GM18499 (cell line): ENCODE measurements at regions not wholly inside any gene's neighbourhood (a gene's known extent, or its start where the extent isn't known, plus 50 kb on each side); places are given as distances from the start of the nearest gene placed in this dataset.
"Not testable (repeated sequence)": the region's sequence is repeated elsewhere in the genome, so short reads cannot be mapped to it uniquely, and the experiment has no call there.

ENCODE experiments used
- ATAC-seq: cut with Tn5 transposase; IDR thresholded peaks from one replicate; pipeline ENCODE4 v1.9.1; 2021; ENCODE audit warnings: moderate number of reproducible peaks; ENCODE audit not compliant: insufficient read depth, unreplicated experiment

GRCh38 chr21:28127175-28127785, 865.4 kb downstream of the LTN1 start:
- ATAC-seq = no peak

DNA sequence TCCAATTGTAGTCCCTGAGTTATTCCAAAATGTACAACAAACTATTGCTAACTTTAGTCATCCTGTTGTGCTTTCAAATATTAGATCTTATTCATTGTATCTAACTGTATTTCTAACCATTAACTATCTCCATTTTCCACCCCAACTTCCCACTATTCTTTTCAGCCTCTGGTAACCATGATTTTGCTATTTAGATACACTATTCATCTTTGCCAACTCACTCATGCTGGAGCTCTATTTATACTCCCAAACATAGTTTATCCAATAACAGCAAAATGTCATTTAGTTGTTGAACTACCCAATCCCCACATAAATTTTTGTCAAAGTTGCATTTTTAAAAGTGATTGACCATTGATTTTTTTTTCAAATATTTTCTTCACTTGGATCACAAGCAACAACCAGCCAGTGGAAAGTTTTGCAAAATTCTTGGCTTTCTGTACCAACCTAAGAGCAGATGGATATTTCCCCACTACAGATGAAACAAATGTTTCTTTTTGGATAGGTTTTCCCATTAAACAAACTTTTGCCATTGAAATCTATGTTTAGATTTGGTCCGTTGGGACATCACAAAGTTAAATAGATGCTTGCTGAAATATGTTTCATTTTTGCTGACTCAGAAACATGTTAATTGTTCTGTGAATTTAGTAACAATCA, 866.0 kb downstream of the LTN1 start:
- no peak for ATAC-seq

DNA sequence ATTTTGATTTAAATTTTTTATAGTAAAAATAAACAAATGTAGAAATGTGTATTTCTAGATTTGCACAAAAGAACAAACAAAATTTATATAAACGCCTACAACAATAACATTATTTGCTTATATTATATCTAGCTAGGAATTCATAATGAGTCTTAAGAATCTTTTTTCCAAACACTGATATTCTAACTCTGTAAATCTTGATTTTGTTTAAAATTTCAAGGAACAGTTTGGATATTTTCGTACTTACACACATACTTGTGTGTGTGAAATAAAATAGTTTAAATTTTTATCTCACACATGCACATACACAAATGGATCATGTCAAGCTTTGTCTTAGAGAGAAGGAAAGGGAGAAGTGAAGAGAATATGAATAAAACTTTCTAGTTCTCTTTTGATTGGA, 868.1 kb downstream of the LTN1 start:
- ATAC-seq = no peak

DNA sequence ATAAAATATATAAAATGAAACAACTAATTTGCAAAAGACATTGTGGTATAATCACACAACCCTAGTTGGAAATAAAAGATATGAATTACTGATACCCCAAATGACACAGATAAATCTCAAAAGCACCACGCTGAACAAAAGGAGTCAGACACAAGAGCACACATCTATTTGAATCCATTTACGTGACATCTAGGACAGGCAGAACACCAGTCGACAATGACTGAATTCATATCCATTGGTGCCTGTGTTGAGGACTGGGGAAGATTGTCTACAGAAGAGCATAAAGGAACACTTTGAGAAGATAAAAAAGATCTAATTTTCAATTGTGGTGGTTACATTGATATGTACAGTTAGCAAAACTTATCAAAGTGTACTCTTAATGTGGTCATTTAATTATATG, 874.1 kb downstream of the LTN1 start:
- no peak for ATAC-seq

DNA sequence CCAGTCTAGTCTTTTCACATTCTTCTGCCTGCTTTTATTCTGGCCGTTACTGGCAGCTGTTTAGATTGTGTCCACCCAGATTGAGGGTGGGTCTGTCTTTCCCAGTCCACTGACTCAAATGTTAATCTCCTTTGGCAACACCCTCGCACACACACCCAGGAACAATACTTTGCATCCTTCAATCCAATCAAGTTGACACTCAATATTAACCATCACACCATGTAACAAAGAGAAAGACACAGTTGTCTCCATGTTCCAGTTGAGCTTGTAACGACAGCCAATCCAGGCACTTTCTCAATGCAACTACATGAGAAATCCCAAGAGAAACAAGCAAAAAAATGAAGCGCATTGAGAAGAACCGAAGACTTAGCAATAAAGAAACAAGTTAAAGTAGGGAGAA, 877.7 kb downstream of the LTN1 start:
- ATAC-seq = not testable (repeated sequence)

- ATAC-seq = no peak
These were observed 879.0 kb downstream of the LTN1 start for GRCh38 chr21:28113718-28114117.

- ATAC-seq = no peak
These were observed 880.2 kb downstream of the LTN1 start for GRCh38 chr21:28112511-28112910.

- ATAC-seq = no peak
These were observed 881.5 kb downstream of the LTN1 start for GRCh38 chr21:28111151-28111619.

- no peak for ATAC-seq
These were observed 882.0 kb downstream of the LTN1 start for GRCh38 chr21:28110716-28111115.

- no peak for ATAC-seq
These were observed 882.6 kb downstream of the LTN1 start for GRCh38 chr21:28110074-28110473.

DNA sequence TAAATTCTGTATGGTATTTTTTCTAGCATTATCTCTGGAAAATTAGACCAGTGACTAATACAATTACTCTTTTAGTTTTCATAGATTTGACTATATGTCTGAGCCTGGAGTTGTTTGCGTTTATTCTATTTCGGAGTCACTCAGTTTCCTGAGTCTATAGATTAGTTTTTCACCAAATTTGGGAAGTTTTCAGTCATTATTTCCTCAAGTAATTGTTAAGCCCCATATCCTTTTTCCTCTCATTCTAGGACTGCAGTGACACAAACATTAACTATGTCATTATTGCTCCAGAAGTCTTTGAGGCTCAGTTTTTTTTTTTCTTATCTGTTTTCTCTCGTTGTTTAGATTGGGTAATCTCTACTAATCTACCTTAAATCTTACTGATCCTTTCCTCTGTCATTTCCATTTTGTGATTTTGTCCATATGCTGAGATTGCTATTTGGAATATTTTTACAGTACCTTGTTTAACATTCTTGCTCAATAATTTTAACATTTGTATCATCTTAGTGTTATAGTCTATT, 886.2 kb downstream of the LTN1 start:
- no peak for ATAC-seq

DNA sequence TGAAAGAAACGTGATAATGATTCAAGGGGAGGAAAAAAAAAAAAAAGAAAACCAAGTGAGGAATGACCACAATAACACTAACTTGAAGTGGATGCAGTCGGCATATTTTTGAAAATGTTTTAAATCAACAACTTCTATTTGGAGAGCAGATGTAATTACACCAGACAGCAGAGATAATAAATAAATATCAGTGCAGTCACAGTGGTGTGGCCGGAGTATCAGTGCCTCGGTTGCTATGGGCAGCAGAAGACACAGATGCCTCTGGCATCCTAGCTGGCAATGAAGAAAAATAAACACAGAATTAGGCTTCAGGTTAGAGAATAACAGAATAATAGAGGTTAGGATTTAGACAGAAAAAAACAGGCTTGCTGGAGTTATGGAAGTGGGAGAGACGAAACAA, 888.3 kb downstream of the LTN1 start:
- ATAC-seq = no peak

- ATAC-seq = no peak
These were observed 892.3 kb downstream of the LTN1 start for GRCh38 chr21:28100366-28100765.

DNA sequence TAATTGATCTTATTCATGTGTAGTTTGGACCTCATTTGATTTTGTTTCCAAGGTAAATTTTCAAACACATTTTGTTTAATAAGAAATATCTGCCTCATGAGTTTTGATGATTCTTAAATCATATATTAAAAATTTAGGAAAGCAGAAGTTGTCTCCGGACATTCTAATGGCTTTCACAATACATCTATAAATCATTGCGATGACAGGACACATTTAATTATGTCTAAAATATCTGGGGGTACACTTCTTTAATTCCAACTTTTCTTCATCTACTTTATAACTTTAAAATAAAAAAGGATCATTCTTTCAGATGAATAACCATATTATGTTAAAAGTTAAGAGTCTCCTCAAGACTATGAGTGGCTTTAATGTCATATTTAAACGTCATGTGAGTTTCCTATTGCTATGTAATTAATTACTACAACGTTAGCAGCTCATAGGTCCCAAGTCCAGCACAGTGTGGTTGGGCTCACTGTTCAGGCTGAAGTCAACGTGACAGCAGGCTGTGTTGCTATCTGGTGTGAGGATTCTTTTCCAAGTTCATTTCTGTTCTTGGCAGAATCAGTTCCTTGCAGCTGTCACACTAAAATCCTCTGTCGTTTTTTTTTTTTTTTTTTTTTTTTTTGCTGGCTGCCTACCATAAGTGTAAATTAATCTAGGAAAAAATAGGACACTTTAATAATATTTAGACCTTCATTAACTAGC, 893.5 kb downstream of the LTN1 start:
- no peak for ATAC-seq

- no peak for ATAC-seq
These were observed 901.2 kb downstream of the LTN1 start for GRCh38 chr21:28091466-28091865.

- ATAC-seq = no peak
These were observed 902.1 kb downstream of the LTN1 start for GRCh38 chr21:28090546-28090945.

DNA sequence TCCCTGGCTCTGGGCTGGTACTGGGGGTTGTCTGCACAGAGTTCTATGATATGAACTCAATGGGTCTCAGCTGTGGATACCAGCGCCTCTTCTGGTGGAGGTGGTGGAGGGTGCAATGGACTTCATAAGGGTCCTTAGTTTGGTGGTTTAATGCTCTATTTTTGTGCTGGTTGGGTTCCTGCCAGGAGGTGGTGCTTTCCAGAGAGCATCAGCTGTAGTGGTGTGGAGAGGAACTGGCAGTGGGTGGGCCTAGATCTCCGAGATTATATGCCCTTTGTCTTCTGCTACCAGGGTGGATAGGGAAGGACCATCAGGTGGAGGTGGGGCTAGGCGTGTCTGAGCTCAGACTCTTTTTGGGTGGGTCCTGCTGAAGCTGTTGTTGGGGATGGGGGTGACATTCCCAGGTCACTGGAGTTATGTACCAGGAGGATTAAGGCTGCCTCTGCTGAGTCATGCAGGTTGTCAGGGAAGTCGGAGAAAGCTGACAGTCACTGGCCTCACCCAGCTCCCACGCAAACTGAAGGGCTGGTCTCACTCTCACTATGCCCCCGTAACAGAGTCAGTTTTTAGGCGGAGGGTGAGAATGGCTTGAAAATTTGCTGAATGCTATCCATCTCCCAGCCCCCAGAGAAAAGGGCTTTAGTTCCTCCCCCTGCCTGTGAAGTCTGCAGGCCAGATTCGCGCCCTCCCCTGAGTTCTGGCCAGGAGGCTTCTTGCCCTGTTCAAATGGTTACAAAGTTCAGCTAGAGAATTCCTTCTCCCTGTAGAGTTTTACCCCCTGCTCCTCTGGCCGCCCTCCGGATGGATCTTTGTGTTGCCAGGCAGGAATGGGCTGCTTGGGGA, 902.9 kb downstream of the LTN1 start:
- no peak for ATAC-seq

- no peak for ATAC-seq
These were observed 905.7 kb downstream of the LTN1 start for GRCh38 chr21:28086861-28087581.

- ATAC-seq = no peak
These were observed 907.7 kb downstream of the LTN1 start for GRCh38 chr21:28084951-28085350.

DNA sequence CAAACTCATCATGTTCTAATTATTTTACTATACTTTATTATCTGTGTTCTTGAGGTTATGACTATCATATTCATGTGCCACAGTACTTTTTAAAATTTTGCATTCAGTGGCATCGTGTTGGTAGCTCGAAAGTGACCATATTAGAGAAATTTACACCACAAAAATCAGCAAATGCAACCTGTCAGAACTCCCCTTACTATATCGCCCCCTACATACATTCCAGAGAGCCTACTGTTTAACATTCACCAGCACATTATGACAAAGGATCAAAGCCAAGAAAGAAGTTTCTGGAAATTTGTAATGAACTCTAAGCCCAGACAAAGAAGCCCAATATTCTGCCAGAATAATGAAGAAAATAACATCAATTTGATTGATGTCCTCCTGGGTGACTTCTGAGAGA, 909.3 kb downstream of the LTN1 start:
- no peak for ATAC-seq
